Endothelial cell of umbilical vein (primary cell): ENCODE measurements at regions not wholly inside any gene's neighbourhood (a gene's known extent, or its start where the extent isn't known, plus 50 kb on each side); places are given as distances from the start of the nearest gene placed in this dataset.

Experiments
- EZH2 ChIP-seq: IDR thresholded peaks from 2 replicates; pipeline ENCODE4 v1.6.1; 2012; ENCODE audit warnings: borderline replicate concordance, low read depth, mild to moderate bottlenecking, moderate library complexity, low read length, inconsistent platforms; ENCODE audit not compliant: severe bottlenecking
- FOS ChIP-seq: IDR thresholded peaks from 2 replicates; pipeline ENCODE4 v1.6.1; 2011; ENCODE audit warnings: mild to moderate bottlenecking, low read length, moderate library complexity, borderline replicate concordance; ENCODE audit not compliant: insufficient read depth
- GATA2 ChIP-seq: IDR thresholded peaks from 2 replicates; pipeline ENCODE4 v1.7.0; 2011; ENCODE audit warnings: low read depth, mild to moderate bottlenecking, moderate library complexity, mixed read lengths, low read length; ENCODE audit not compliant: insufficient read length, insufficient read depth
- MYC ChIP-seq: IDR thresholded peaks from one replicate; pipeline ENCODE4 v1.6.1; 2011; ENCODE audit warnings: mild to moderate bottlenecking, low read depth, low read length
- POLR2A ChIP-seq: IDR thresholded peaks from 2 replicates; pipeline ENCODE4 v1.6.1; 2012; ENCODE audit warnings: low read depth, mild to moderate bottlenecking, control low read depth, low read length
- TF ChIP-seq, protein P1 (sequence below), 2 donors: IDR thresholded peaks; 1 replicate in 1 of 2; 2 replicates in 1 of 2; pipeline ENCODE4 v1.5.1; 2011; ENCODE audit warnings: low read length in 2 of 2, mild to moderate bottlenecking in 2 of 2, moderate library complexity in 2 of 2, control low read depth in 1 of 2, inconsistent platforms in 1 of 2, low read depth in 1 of 2; ENCODE audit not compliant: insufficient read depth in 1 of 2; ENCODE audit errors: extremely low read depth in 1 of 2
- TF ChIP-seq, protein P2 (sequence below): IDR thresholded peaks from 2 replicates; pipeline ENCODE4 v1.6.1; 2011; ENCODE audit not compliant: insufficient read depth, insufficient read length

DNA sequence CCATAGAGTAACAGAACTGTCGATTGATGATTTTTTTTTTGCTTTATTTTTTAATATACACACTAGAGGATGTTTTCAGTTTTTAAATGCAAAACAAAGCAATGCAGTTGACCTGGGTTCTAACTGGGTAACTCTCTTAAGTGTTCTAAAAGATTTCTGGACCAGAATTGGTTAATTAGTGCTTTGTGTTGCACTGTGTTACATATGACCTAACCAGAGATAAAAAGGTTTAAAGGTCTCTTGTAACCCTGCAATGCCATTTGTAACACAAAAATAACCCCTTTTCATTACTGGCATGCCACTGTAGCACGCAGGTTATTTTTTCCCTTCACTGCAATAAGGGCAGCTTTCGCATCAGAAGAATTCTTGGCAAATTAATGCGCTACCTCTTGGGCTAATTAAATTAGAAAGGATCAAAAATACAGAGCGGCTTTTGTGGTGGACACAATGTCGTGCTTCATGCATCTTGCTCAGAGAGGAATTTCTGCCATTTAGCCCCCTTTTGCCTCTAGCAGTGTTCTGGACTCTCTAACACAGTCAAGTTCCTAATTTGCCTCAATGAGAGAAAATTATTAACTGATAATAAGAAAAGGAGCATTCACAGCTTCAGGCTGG, 250.8 kb upstream of the ZEB2 start:
- TF ChIP-seq, protein P1, sequence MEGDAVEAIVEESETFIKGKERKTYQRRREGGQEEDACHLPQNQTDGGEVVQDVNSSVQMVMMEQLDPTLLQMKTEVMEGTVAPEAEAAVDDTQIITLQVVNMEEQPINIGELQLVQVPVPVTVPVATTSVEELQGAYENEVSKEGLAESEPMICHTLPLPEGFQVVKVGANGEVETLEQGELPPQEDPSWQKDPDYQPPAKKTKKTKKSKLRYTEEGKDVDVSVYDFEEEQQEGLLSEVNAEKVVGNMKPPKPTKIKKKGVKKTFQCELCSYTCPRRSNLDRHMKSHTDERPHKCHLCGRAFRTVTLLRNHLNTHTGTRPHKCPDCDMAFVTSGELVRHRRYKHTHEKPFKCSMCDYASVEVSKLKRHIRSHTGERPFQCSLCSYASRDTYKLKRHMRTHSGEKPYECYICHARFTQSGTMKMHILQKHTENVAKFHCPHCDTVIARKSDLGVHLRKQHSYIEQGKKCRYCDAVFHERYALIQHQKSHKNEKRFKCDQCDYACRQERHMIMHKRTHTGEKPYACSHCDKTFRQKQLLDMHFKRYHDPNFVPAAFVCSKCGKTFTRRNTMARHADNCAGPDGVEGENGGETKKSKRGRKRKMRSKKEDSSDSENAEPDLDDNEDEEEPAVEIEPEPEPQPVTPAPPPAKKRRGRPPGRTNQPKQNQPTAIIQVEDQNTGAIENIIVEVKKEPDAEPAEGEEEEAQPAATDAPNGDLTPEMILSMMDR (IDR thresholded peaks at IDR 0.05; ENCODE audit: extremely low read depth in 1 of 2, insufficient read depth in 1 of 2, low read depth in 1 of 2, low read length in 2 of 2) = no peak
- no peak for TF ChIP-seq EZH2
- TF ChIP-seq FOS = no peak
- TF ChIP-seq POLR2A = no peak
- no peak for TF ChIP-seq GATA2
- TF ChIP-seq, protein P2, sequence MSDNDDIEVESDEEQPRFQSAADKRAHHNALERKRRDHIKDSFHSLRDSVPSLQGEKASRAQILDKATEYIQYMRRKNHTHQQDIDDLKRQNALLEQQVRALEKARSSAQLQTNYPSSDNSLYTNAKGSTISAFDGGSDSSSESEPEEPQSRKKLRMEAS = no peak
- no peak for TF ChIP-seq MYC
